Esophagus muscularis mucosa (tissue), 3 donors: ENCODE measurements at regions not wholly inside any gene's neighbourhood (a gene's known extent, or its start where the extent isn't known, plus 50 kb on each side); places are given as distances from the start of the nearest gene placed in this dataset.

Experiments used
- CTCF ChIP-seq, 3 experiments: fragments of 200-600 bp in 2 of 3; fragments of 450-650 bp in 1 of 3; sonication (generic) in 2 of 3; IDR thresholded peaks; one replicate each; pipeline ENCODE4 v1.5.1; 2017 to 2019; ENCODE audit warnings: antibody characterized with exemption in 3 of 3, mild to moderate bottlenecking in 2 of 3, moderate library complexity in 1 of 3
- POLR2A ChIP-seq: fragments of 450-650 bp; IDR thresholded peaks from one replicate; pipeline ENCODE4 v1.6.1; 2017; ENCODE audit warnings: antibody characterized with exemption, moderate library complexity, mild to moderate bottlenecking, low read depth

GRCh38 chr12:103140286-103140685 lies 182.8 kb downstream of the ASCL1 start:
- TF ChIP-seq CTCF (IDR thresholded peaks at IDR 0.05) (no peak), POLR2A (no peak)
